GM13976 (cell line): ENCODE measurements at regions not wholly inside any gene's neighbourhood (a gene's known extent, or its start where the extent isn't known, plus 50 kb on each side); places are given as distances from the start of the nearest gene placed in this dataset.

Source experiments
- DNase-seq: peaks from one replicate; pipeline ENCODE4 v3.0.0; 2012; ENCODE audit warnings: low spot score
- in situ Hi-C: fragments of 300-500 bp; cut with MboI; formaldehyde crosslinking; loops from one replicate; pipeline ENCODE4 v1.12.0; 2022; ENCODE audit warnings: low sequenced_read_pairs, mixed read lengths, inconsistent platforms; ENCODE audit not compliant: unreplicated experiment
- TF ChIP-seq, protein P1 (sequence below): IDR thresholded peaks from 2 replicates; pipeline ENCODE4 v1.5.1; 2012; ENCODE audit warnings: borderline replicate concordance, mild to moderate bottlenecking; ENCODE audit not compliant: insufficient read depth; ENCODE audit errors: extremely low read depth, missing control alignments, control extremely low read depth

DNA sequence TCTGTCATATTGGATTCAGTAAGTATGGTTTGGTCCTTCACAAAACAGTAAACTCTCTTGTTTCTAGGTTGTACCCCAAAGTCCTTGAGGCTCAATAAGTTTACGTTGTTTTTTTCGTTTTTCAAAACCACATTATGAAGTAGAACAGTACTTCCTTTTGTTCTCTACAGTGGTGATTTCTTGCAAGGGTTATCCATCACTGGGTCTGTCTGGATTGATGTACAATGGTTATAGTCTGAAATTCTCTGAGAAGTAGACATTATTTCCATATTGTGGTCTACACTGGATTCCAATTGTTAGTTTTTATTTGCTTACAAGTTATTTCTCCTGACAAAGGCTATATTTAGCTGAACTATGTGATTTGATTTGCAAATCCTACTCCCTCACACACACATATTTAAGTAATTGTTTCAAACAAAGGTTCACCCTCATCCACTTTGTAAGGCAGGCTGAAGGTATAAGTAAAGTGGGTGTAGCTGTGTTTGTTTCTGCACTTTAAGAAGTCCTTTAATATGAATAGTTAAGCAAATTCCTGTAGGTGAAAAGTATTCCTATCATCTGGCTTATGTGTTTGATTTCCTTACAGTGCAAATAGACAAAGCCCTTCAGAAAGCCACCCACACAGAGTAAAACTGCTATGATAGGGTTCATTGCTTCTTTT, 64.2 kb upstream of the MME start:
- in situ Hi-C loops, result no loop called here
- TF ChIP-seq, protein P1, sequence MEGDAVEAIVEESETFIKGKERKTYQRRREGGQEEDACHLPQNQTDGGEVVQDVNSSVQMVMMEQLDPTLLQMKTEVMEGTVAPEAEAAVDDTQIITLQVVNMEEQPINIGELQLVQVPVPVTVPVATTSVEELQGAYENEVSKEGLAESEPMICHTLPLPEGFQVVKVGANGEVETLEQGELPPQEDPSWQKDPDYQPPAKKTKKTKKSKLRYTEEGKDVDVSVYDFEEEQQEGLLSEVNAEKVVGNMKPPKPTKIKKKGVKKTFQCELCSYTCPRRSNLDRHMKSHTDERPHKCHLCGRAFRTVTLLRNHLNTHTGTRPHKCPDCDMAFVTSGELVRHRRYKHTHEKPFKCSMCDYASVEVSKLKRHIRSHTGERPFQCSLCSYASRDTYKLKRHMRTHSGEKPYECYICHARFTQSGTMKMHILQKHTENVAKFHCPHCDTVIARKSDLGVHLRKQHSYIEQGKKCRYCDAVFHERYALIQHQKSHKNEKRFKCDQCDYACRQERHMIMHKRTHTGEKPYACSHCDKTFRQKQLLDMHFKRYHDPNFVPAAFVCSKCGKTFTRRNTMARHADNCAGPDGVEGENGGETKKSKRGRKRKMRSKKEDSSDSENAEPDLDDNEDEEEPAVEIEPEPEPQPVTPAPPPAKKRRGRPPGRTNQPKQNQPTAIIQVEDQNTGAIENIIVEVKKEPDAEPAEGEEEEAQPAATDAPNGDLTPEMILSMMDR, result no peak
- DNase-seq, result no peak

DNA sequence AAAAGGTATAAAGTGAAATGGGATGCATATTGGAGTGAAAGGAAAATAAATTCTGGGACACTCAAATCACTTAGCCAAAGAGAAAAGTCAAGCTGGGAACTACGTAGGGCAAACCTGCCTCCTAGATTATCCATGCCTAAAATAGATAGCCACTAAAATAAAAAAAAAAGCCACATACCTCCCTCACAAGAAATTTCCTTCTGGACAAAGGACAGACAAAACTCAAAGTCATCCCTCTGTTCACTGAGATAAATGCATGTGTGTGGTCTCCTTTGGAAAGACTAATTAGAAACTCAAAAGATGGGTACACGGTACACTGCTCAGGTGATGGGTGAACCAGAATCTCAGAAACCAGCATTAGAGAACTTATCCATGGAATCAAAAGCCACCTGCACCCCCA, 65.2 kb upstream of the MME start:
- in situ Hi-C loops, result no loop called here
- TF ChIP-seq, protein P1, result no peak
- DNase-seq, result no peak

DNA sequence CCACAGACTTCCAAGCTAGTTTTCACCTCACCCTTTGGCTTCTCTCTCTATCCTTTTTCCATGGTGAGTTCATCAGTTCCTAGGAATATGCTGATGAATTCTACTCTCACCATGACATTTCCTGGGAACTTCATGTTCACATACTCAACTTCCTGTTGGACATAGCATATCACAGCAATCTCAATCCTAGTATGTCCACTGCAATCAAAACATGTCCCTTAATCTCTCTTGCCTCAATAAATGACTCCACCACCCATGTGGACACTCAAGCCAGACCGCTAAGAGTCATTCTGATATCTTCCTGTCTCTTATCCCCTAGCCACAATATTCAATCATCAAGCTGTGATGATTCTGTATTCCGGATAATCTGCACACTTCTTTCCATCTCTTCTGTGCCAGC, 66.7 kb upstream of the MME start:
- in situ Hi-C loops, result no loop called here
- no peak for DNase-seq
- TF ChIP-seq, protein P1, result no peak

DNA sequence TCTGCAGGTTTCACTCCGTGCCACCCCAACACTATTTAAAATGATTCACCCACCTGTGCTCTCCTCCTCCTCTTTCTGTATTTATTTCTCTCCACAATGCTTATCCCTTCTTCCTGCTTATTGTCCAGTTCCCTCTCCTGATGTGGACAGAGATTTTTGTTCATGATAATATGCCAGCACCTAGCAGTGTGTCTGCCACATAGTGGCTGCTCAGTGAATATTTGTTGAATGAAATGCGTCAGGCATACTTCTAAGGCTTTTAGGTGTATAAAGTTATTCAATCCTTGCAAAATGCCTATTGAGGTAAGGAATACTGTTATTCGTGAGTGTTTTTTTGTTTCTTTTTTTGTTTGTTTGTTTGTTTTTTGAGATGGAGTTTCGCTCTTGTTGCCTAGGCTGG, 67.5 kb upstream of the MME start:
- no peak for DNase-seq
- TF ChIP-seq, protein P1, result no peak
- in situ Hi-C loops, result no loop called here

DNA sequence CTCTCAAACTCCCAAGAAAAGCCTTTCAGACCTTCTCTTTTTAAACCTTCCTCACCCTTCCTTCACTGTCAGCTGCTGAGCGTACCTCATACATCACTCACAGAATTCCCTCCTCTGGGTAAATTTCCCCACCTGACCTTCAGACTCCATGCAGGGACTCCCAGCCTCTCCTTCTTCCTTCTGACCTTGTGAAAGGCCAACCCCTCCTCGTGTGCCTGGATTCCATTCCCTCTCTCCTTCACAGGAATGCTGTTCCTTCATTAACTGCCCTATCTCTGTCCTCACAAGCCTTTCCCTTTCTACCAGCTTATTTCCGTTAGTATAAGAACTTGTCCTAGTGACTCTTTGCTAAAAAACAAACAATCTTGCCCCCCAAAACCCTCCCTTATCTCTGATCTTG, 69.7 kb upstream of the MME start:
- TF ChIP-seq, protein P1, result no peak
- in situ Hi-C loops, result no loop called here
- DNase-seq, result no peak

DNA sequence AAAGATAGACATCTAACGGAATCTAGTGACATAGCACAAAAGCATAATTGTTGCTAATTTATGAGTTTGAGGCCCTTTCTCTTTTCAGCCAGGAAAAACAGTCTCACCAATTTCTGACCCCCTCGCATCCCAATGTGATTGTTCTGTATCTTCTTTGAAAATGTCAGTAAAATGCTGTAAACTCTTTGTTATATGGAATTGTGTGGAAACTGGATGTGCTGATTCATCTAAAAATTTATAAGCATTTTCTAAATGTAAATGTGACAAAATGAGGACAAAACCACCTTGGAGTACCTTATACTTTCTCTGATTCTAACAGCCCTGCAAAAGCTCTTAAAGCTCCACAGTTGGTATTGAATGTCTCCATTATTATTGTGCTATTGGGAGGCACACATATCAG, 70.9 kb upstream of the MME start:
- no peak for DNase-seq
- TF ChIP-seq, protein P1, result no peak
- in situ Hi-C loops, result no loop called here
